GM13977 (cell line): ENCODE measurements at regions not wholly inside any gene's neighbourhood (a gene's known extent, or its start where the extent isn't known, plus 50 kb on each side); places are given as distances from the start of the nearest gene placed in this dataset.

Experiments used
- DNase-seq: peaks from one replicate; pipeline ENCODE4 v3.0.0; 2012; ENCODE audit warnings: low spot score
- in situ Hi-C: fragments of 300-500 bp; cut with MboI; formaldehyde crosslinking; loops from one replicate; pipeline ENCODE4 v1.12.0; 2022; ENCODE audit warnings: low sequenced_read_pairs, low pct_unique_long_range_greater_than_20kb, mixed read lengths, inconsistent platforms; ENCODE audit not compliant: unreplicated experiment
- TF ChIP-seq, protein P1 (sequence below): IDR thresholded peaks from 2 replicates; pipeline ENCODE4 v1.5.1; 2012; ENCODE audit warnings: mild to moderate bottlenecking, control low read depth; ENCODE audit not compliant: insufficient read depth; ENCODE audit errors: extremely low read depth, missing control alignments

DNA sequence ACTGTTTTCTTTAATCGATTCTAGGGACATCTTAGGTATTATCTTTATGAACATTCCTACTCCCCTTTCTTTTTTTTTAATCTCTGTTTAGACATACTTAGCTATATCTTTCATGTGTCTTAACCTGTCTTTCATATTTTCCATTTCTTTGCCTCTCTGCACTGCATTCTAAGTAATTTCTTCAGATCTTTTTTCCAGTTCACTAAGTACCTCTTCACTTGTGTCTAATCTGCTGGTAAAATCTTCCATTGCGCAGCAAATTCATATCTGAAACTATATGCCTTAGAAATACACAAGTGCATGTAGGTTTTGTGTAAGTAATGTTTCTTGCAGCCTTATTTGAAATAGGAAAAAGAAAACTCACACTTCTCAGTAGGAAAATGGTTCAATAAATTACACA lies 165.4 kb upstream of the BTBD3 start:
- no peak for DNase-seq
- TF ChIP-seq, protein P1, sequence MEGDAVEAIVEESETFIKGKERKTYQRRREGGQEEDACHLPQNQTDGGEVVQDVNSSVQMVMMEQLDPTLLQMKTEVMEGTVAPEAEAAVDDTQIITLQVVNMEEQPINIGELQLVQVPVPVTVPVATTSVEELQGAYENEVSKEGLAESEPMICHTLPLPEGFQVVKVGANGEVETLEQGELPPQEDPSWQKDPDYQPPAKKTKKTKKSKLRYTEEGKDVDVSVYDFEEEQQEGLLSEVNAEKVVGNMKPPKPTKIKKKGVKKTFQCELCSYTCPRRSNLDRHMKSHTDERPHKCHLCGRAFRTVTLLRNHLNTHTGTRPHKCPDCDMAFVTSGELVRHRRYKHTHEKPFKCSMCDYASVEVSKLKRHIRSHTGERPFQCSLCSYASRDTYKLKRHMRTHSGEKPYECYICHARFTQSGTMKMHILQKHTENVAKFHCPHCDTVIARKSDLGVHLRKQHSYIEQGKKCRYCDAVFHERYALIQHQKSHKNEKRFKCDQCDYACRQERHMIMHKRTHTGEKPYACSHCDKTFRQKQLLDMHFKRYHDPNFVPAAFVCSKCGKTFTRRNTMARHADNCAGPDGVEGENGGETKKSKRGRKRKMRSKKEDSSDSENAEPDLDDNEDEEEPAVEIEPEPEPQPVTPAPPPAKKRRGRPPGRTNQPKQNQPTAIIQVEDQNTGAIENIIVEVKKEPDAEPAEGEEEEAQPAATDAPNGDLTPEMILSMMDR: no peak
- in situ Hi-C loops: no loop called here

DNA sequence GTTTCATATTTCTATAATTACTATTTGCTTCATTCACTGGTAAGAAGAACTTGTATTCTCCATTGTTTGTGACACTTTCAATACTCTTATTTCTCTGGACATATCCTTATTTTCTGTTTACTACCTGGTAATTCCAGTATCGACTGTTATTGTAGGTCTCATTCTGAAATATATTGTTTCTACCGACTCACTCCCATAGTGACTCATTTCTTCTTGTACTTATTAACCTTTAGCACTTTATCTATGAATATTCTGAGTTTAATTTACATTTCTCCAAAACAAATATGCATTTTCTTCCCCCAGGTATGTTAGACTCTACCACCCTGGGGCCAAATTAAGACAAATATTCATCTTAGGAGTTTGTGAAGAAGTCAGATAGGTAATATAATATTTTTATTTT lies 164.5 kb upstream of the BTBD3 start:
- in situ Hi-C loops: no loop called here
- DNase-seq: no peak
- TF ChIP-seq, protein P1: no peak

DNA sequence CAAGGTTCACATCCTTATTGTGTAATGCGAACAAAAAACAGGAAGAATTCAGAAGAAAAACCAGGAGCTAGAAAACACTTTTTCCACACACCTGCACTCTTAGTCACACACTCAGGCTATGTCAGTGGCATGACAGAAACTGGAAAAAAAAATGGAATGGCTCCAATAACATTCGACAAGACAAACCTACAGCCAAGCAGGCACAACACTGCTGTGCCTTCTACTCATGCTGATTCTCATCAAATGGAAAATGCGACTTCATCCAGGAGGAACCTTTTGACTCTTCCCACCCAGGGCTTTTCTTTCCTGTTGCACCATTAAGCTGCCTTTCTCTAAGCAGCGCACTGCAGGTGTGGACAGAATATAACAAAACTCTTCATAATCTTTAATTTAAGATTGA lies 163.2 kb upstream of the BTBD3 start:
- TF ChIP-seq, protein P1: no peak
- no peak for DNase-seq
- in situ Hi-C loops: no loop called here

DNA sequence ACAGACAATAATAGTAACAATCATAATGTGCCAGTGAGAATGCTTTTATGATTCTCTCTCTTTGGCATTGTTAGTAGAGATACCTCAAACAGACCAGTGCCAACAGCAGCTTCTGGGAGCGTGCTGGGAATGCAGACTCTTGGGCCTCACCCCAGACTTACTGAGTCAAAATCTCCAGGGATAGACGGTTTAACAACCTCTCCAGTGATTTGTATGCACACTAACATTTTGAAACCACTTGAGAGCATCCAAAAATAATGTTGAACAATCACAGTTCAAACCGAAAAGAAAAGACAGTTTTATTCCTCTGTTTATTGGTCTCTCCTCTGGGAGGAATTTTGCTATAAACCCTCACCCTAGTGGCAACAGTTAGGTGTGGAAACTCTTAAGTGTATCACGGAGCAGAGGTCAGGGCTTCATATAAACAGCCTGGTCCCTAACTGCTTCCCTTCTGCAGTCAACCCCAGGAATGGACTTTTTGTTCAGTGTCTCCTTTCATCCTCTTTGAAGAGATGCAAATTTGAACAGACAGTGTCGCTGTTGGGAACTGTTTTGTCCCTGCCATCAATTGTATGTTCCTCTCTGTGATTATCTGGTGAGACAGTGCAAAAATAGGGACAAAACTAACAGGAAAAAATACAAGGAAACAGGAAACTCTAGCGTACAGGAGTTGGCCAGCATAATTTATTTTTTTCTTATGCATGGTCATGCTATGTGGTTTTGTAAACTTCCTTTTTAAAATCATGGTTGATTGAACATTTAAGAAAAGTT lies 162.4 kb upstream of the BTBD3 start:
- in situ Hi-C loops: no loop called here
- TF ChIP-seq, protein P1: no peak
- no peak for DNase-seq

DNA sequence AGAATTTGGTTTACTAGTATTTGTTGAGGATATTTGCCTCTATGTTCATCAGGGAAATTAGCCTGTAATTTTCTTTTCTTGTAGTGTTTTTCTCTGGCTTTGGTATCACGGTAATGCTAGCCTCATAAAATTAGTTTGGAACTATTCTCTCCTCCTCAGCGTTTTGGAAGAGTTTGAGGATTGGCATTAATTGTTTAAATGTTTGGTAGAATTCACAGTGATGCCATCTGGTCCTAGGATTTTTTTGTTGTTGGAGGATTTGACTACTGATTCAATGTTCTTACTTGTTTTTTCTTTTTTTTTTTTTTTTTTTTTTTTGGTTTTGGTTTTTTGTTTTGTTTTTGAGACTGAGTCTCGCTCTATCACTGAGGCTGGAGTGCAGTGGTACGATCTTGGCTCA lies 156.2 kb upstream of the BTBD3 start:
- TF ChIP-seq, protein P1: no peak
- DNase-seq: no peak
- in situ Hi-C loops: no loop called here

DNA sequence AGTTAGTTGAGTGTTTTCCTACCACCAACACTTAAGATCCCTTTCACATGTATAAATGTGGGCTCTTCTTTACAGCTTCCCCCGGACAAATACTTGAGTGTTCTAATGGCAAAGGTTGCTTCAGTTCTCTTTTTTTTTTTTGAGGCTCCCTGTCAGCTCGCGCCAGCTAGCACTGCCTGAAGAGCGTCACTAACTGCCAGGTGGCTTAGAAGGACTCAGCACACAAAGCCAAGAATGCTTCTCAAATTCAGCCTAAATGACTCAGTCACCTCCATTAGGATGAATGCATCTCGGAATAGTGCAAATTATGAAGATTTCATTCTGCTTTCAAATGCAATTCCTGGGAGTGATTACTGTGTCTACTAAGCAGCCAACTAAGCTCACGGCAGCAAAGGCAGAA lies 150.7 kb upstream of the BTBD3 start:
- TF ChIP-seq, protein P1: no peak
- DNase-seq: no peak
- in situ Hi-C loops: no loop called here
